Spinal cord (tissue), 9 donors: ENCODE measurements at regions not wholly inside any gene's neighbourhood (a gene's known extent, or its start where the extent isn't known, plus 50 kb on each side); places are given as distances from the start of the nearest gene placed in this dataset.
A peak's percentile ranks its signal among the peaks of the same experiment; 100 is the strongest.

Source experiments
- DNase-seq, 6 donors: peaks; one replicate each; pipeline versions ENCODE4 v3.0.0 to v3.0.0-alpha.2; 2013 to 2015; ENCODE audit warnings: low spot score in 6 of 6, low read depth in 4 of 6
- H3K27ac ChIP-seq: one replicate; pipeline ENCODE4 v1.5.1; 2013; ENCODE audit warnings: low read depth, low read length, control low read depth
- H3K27me3 ChIP-seq: one replicate; pipeline ENCODE4 v1.6.1; 2013; ENCODE audit warnings: low read length; ENCODE audit not compliant: control insufficient read depth, insufficient read depth
- H3K36me3 ChIP-seq: one replicate; pipeline ENCODE4 v1.6.1; 2013; ENCODE audit warnings: low read length; ENCODE audit not compliant: control insufficient read depth, insufficient read depth
- H3K4me1 ChIP-seq: one replicate; pipeline ENCODE4 v1.6.1; 2013; ENCODE audit warnings: low read length; ENCODE audit not compliant: control insufficient read depth, insufficient read depth
- H3K4me3 ChIP-seq: one replicate; pipeline ENCODE4 v1.5.1; 2013; ENCODE audit warnings: low read depth, low read length, control low read depth
- H3K9me3 ChIP-seq: one replicate; pipeline ENCODE4 v1.6.1; 2013; ENCODE audit warnings: low read length; ENCODE audit not compliant: control insufficient read depth, insufficient read depth
- WGBS: methylation state at CpG from one replicate; pipeline ENCODE4 v1.1.5; 2013; ENCODE audit warnings: missing lambda C conversion rate; ENCODE audit not compliant: insufficient coverage; 5-methylcytosine and 5-hydroxymethylcytosine counted together
- donor health status: healthy.

DNA sequence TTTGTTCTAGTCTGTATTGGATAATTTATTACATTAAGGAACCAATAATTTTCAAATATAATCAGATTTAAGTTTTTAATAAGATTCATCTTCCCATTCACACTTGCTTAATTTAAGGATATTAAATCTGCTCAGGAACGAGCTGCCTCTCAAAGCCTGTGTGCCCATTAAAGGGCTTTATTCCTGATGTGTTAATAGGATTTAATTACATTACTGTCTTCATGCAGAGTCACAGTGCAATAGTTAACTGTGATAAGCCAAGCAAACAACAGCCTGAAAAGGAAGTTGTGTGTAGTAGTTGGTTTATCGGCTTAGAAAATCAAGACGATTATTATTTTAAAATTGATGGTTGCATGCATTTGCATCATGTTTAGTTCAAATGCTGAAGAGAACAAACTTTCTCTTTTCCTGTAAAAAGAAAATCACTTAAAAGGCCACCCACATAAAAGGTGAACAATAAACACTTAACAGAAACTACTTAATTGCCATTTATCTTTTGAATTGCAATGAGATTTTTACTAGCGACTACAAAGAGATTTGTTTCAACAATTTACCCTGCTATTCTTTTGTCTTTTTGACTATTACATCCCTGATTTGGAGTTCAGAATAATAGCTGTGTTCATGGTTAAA lies 174.6 kb downstream of the RWDD3 start:
- H3K36me3 ChIP-seq: no peaks in the 10 kb centered on the region
- H3K4me1 ChIP-seq: peaks cover 7% of the 10 kb centered on the region
- H3K9me3 ChIP-seq: no peaks in the 10 kb centered on the region
- no peak overlapping the region for H3K27ac ChIP-seq
- H3K4me3 ChIP-seq: no peak overlapping the region
- H3K27me3 ChIP-seq: no peaks in the 10 kb centered on the region
- DNase-seq: peak in 2 of 6 donors; percentile 42 to 86
- no CpG with 5 or more reads among the region's 4 CpGs for WGBS

DNA sequence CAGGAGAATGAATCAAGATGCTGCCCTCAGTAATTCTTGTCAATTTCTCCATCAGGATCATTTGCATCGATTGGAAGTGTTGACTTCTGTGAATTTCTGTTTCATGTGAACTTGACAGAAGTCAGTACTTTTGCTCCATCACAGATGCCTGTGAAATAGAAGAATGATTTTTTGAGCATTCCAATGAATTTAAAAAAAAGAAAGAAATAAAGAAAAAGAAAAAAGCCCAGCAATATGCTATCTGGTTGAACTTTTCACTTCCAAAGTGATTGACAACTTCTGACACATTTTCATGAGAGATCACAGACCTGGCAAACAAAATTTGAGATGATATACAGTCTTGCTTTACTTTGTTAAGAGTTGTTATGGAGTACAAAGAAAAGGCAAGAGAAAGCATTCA lies 175.3 kb downstream of the RWDD3 start:
- WGBS: 40% methylated on average over 1 of the region's 1 CpG
- Histone ChIP-seq H3K4me3 (no peak overlapping the region), H3K36me3 (no peaks in the 10 kb centered on the region), H3K27me3 (no peaks in the 10 kb centered on the region), H3K27ac (no peak overlapping the region), H3K9me3 (no peaks in the 10 kb centered on the region), H3K4me1 (peaks cover 7% of the 10 kb centered on the region)
- peak in 1 of 6 donors; percentile 38 for DNase-seq

DNA sequence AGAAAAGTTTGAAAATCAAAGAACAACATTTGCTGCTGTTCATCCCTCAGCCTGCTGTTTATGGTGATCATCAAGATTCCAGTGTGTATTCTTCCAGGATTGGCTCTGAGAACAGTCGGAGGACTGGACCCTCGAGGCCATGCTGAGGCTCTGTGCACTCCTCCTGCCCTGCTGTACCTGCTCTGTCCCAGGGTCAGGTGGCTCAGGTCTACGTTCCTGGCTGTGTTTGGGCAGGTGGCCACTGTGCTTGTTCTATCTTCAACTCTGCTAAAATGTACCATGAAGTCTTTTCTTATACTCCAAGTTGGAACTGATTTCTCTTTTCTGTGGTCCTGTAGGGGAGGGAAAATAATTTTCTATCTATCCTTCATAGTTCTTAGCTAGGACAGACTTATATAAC lies 175.9 kb downstream of the RWDD3 start:
- no peak overlapping the region for H3K4me3 ChIP-seq
- peaks cover 7% of the 10 kb centered on the region for H3K4me1 ChIP-seq
- DNase-seq: no peak
- no peak overlapping the region for H3K27ac ChIP-seq
- no peaks in the 10 kb centered on the region for H3K27me3 ChIP-seq
- no peaks in the 10 kb centered on the region for H3K36me3 ChIP-seq
- 69% methylated on average over 2 of the region's 3 CpGs for WGBS
- H3K9me3 ChIP-seq: no peaks in the 10 kb centered on the region

DNA sequence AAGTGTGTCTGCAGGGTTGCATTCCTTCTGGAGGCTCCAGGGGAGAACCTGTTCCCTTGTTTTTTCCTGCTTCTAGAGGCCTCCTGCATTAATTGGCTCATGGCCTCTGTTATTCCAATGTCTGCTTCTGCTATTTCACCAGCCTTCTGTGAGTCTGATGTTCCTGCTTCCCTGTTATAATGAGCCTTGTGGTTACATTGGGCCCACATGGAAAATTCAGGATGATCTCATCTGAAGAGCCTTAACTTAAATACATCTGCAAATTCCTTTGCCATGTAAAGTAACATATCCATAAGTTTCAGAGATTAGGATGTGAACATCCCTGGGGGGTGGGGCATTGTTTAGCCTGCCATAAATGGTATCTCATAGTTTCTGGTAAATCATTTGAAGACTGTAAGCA lies 181.1 kb downstream of the RWDD3 start:
- no peaks in the 10 kb centered on the region for H3K27me3 ChIP-seq
- H3K36me3 ChIP-seq: no peaks in the 10 kb centered on the region
- DNase-seq: no peak
- no peak overlapping the region for H3K4me3 ChIP-seq
- H3K4me1 ChIP-seq: no peaks in the 10 kb centered on the region
- H3K27ac ChIP-seq: no peak overlapping the region
- no peaks in the 10 kb centered on the region for H3K9me3 ChIP-seq

DNA sequence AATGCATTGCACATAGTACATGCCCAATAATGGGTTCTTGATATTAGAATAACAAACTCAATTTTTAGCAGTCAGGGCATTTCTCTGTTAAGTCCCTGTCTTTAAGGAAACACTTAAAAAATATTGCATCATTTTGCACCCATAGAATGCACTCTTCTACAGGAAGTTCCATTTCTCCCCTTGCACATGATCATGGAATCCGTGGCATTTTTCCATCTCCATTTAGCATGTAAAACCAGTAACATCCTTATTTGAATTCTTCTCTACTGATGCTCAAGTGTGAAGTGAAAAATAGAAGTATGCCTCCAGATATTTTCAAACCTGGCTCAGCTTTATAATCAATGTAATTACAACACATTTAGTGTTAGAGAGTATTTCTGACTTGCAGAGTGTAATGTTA lies 192.8 kb downstream of the RWDD3 start:
- Histone ChIP-seq H3K27me3 (no peaks in the 10 kb centered on the region), H3K36me3 (no peaks in the 10 kb centered on the region), H3K27ac (no peak overlapping the region), H3K4me1 (no peaks in the 10 kb centered on the region), H3K9me3 (no peaks in the 10 kb centered on the region), H3K4me3 (no peak overlapping the region)
- DNase-seq: peak in 1 of 6 donors; percentile 56
- no CpG with 5 or more reads among the region's 1 CpG for WGBS

DNA sequence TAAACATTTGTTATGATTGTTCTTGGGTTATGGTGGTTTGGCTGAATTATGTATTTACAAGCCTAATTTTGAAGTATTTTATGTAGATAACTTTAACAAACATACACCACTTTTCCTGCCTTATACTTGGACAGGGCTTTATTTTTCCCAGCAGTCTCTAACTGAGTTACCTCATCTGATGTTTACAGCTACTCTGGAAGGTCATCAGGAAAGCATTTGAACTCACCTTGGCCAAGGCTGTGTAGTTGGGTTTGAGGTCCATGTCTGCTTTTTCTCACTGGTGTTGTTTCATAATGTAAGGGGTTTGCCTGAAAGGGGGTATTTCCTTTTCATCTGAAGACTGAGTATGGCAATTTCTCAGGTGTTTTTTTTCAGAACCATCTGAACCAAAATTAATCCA lies 193.5 kb downstream of the RWDD3 start:
- no peaks in the 10 kb centered on the region for H3K4me1 ChIP-seq
- H3K36me3 ChIP-seq: no peaks in the 10 kb centered on the region
- no peaks in the 10 kb centered on the region for H3K27me3 ChIP-seq
- DNase-seq: no peak
- no peak overlapping the region for H3K4me3 ChIP-seq
- H3K27ac ChIP-seq: no peak overlapping the region
- H3K9me3 ChIP-seq: no peaks in the 10 kb centered on the region

DNA sequence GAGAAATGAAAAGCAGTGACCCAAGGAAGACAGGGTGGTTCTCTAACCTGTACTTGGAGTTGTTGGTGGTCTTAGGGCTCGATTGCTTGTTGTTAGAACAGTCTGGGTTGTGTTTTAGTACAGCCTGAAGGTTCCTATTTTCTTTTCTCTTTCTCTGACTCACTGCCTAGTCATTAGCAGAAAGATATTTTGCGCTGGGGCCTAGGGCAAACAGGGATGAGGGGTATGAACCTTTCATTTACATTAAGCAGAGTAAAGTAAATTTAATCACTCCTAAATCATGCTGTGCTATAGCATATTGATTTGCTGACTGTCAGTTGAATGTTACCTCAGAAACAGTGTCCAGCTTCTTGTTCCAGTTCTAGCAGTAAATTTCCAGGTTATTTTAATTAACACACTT lies 197.2 kb downstream of the RWDD3 start:
- Histone ChIP-seq H3K27me3 (no peaks in the 10 kb centered on the region), H3K4me3 (no peak overlapping the region), H3K27ac (no peak overlapping the region), H3K36me3 (no peaks in the 10 kb centered on the region), H3K4me1 (no peaks in the 10 kb centered on the region), H3K9me3 (no peaks in the 10 kb centered on the region)
- no CpG with 5 or more reads among the region's 2 CpGs for WGBS
- no peak for DNase-seq

DNA sequence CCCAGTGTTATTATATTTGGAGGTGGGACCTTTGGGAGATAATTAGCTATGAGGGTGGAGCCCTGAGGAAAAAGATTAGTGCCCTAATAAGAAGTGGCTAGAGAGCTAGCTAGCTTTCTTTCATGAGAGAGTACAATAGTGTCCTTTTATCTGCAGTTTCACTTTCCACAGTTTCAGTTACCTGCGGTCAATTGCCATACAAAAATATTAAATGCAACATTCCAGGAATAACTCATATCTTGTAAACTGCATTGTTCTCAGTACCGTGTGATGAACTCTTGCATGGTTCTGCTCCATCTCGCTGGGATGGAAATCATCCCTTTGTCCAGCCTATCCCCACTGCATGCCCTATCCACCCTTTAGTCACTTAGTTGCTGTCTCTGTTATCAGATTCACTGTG lies 201.6 kb downstream of the RWDD3 start:
- DNase-seq: no peak
- H3K4me1 ChIP-seq: no peaks in the 10 kb centered on the region
- no peaks in the 10 kb centered on the region for H3K9me3 ChIP-seq
- H3K4me3 ChIP-seq: no peak overlapping the region
- H3K27me3 ChIP-seq: no peaks in the 10 kb centered on the region
- no peaks in the 10 kb centered on the region for H3K36me3 ChIP-seq
- no peak overlapping the region for H3K27ac ChIP-seq
- WGBS: 100% methylated on average over 1 of the region's 3 CpGs

DNA sequence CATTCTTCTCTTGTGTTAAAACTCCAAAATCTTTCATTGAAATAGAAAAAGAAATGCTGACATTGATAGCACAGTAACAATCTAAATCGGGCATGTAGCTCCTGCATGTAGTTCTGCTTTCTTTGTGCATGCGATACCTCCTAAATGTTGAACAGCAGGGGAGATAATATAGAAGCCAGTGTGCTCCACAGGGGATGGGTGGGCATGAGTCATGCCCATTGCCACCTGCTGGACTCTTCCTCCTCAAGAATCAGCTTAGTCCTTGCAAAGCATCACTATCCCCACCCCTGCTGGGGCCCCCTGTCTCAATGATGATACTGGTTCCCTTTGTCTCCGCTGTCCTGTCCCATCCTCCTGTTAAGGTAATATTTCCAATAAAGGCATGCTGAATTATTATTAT lies 203.0 kb downstream of the RWDD3 start:
- Histone ChIP-seq H3K27me3 (no peaks in the 10 kb centered on the region), H3K4me3 (no peak overlapping the region), H3K36me3 (no peaks in the 10 kb centered on the region), H3K9me3 (no peaks in the 10 kb centered on the region), H3K4me1 (no peaks in the 10 kb centered on the region), H3K27ac (no peak overlapping the region)
- 80% methylated on average over 1 of the region's 3 CpGs for WGBS
- DNase-seq: no peak

DNA sequence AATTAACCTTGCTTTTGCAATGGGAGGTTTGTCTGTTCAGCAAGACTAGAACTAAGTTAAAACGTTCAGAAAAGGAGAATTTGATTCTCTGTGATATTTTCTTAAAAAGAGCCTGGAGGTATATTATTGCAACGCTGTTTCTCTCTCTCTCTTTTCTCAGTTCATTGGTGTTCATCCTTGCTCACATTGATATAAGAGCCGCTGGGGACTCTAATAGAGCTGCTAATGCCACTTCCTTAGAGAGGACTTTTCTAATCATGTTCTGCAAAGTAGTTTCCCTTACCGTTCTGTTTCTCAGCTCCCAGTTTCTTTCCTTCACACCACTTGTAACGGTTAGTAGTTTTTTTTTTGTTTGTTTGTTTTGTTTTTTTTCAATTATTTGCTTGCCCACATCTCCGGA lies 203.8 kb downstream of the RWDD3 start:
- Histone ChIP-seq H3K27ac (no peak overlapping the region), H3K9me3 (no peaks in the 10 kb centered on the region), H3K4me1 (no peaks in the 10 kb centered on the region), H3K4me3 (no peak overlapping the region), H3K36me3 (no peaks in the 10 kb centered on the region), H3K27me3 (no peaks in the 10 kb centered on the region)
- WGBS: no CpG with 5 or more reads among the region's 6 CpGs
- DNase-seq: peak in 1 of 6 donors; percentile 73
